ENCODE measurements at regions not wholly inside any gene's neighbourhood (a gene's known extent, or its start where the extent isn't known, plus 50 kb on each side); places are given as distances from the start of the nearest gene placed in this dataset.
"Not testable (repeated sequence)": the region's sequence is repeated elsewhere in the genome, so short reads cannot be mapped to it uniquely, and the experiment has no call there.

GRCh38 chr17:52986056-52986662 lies 827.6 kb upstream of the CA10 start:
- TF ChIP-seq ZNF8 (CRISPR knock-in tag; IDR thresholded peaks at IDR 0.05) (no peak), TCF4 (CRISPR knock-in tag; IDR thresholded peaks at IDR 0.05; ENCODE audit: borderline replicate concordance) (no peak), ARNTL (CRISPR knock-in tag; IDR thresholded peaks at IDR 0.05; ENCODE audit: borderline replicate concordance, low read depth) (no peak), ZC3H10 (CRISPR knock-in tag; IDR thresholded peaks at IDR 0.05) (no peak), CSDC2 (CRISPR knock-in tag; IDR thresholded peaks at IDR 0.05) (no peak), ESRRG (CRISPR knock-in tag; IDR thresholded peaks at IDR 0.05) (no peak), ZNF70 (CRISPR knock-in tag; IDR thresholded peaks at IDR 0.05) (no peak)
- ATAC-seq, result no peak

GRCh38 chr17:52982331-52982730 lies 823.8 kb upstream of the CA10 start:
- ATAC-seq, result no peak
- no peak for TF ChIP-seq CSRNP3 (CRISPR knock-in tag; IDR thresholded peaks at IDR 0.05)

- ATAC-seq, result no peak
- TF ChIP-seq ZFP30 (CRISPR knock-in tag; IDR thresholded peaks at IDR 0.05) (peak; percentile 3; the same call in 1 of the 2 replicates), OSR1 (CRISPR knock-in tag; IDR thresholded peaks at IDR 0.05) (no peak)
Observed at GRCh38 chr17:52979921-52980320, 821.4 kb upstream of the CA10 start.

DNA sequence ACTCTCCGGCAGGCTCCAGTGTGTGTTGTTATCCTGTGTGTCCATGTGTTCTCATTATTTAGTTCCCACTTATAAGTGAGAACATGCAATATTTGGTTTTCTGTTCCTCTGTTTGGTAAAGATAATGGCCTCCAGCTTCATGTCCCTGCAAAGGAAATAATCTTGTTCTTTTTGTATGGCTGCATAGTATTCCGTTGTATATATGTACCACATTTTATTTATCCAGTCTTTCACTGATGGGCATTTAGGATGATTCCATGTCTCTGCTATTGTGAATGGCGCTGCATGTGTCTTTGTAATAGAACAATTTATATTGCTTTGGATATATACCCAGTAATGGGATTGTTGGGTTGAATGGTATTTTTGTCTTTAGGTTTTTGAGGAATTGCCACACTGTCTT lies 807.3 kb upstream of the CA10 start:
- TF ChIP-seq ESRRG (CRISPR knock-in tag; IDR thresholded peaks at IDR 0.05) (no peak), TOX (CRISPR knock-in tag; IDR thresholded peaks at IDR 0.05; ENCODE audit: borderline replicate concordance) (no peak), ZNF8 (CRISPR knock-in tag; IDR thresholded peaks at IDR 0.05) (peak; percentile 91), BACH2 (CRISPR knock-in tag; IDR thresholded peaks at IDR 0.05; ENCODE audit: borderline replicate concordance) (no peak), ZFP3 (CRISPR knock-in tag; IDR thresholded peaks at IDR 0.05) (no peak), ZNF70 (CRISPR knock-in tag; IDR thresholded peaks at IDR 0.05) (no peak), ZC3H10 (CRISPR knock-in tag; IDR thresholded peaks at IDR 0.05) (no peak)
- TF ChIP-seq, protein P1, sequence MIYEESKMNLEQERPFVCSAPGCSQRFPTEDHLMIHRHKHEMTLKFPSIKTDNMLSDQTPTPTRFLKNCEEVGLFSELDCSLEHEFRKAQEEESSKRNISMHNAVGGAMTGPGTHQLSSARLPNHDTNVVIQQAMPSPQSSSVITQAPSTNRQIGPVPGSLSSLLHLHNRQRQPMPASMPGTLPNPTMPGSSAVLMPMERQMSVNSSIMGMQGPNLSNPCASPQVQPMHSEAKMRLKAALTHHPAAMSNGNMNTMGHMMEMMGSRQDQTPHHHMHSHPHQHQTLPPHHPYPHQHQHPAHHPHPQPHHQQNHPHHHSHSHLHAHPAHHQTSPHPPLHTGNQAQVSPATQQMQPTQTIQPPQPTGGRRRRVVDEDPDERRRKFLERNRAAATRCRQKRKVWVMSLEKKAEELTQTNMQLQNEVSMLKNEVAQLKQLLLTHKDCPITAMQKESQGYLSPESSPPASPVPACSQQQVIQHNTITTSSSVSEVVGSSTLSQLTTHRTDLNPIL (CRISPR knock-in tag; IDR thresholded peaks at IDR 0.05; ENCODE audit: low read depth), result no peak
- ATAC-seq, result no peak

DNA sequence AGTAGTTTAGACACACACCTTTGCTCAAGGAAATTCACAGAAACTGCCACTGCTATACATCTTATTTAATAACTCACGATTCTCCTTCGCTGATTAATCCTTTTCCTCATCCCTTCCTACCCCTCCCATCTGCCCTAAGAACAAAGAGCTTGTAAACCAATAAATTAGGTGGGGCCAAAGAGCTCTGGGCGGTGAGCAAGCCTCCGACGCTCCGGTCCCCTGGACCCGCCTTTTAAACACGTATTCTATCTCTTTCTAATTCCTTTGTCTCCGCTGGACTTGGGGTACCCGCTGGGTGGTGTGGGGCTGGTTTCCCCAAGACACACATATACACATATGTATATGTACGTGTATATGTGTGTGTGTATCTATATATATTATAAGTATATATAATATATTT lies 803.2 kb upstream of the CA10 start:
- ATAC-seq, result not testable (repeated sequence)

- ATAC-seq, result no peak
- TF ChIP-seq BACH2 (CRISPR knock-in tag; IDR thresholded peaks at IDR 0.05; ENCODE audit: borderline replicate concordance), result no peak
- TF ChIP-seq ISL1 (CRISPR knock-in tag; IDR thresholded peaks at IDR 0.05), result peak; percentile 98
- TF ChIP-seq ZNF8 (CRISPR knock-in tag; IDR thresholded peaks at IDR 0.05), result 0 out of 2 replicates have a peak, but pooled peaks have one; percentile 30
- TF ChIP-seq TOX (CRISPR knock-in tag; IDR thresholded peaks at IDR 0.05; ENCODE audit: borderline replicate concordance), result no peak
- peak; percentile 2; the same call in 1 of the 2 replicates for TF ChIP-seq ZFP30 (CRISPR knock-in tag; IDR thresholded peaks at IDR 0.05)
- TF ChIP-seq, protein P2, sequence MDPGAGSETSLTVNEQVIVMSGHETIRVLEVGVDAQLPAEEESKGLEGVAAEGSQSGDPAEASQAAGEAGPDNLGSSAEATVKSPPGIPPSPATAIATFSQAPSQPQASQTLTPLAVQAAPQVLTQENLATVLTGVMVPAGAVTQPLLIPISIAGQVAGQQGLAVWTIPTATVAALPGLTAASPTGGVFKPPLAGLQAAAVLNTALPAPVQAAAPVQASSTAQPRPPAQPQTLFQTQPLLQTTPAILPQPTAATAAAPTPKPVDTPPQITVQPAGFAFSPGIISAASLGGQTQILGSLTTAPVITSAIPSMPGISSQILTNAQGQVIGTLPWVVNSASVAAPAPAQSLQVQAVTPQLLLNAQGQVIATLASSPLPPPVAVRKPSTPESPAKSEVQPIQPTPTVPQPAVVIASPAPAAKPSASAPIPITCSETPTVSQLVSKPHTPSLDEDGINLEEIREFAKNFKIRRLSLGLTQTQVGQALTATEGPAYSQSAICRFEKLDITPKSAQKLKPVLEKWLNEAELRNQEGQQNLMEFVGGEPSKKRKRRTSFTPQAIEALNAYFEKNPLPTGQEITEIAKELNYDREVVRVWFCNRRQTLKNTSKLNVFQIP (CRISPR knock-in tag; IDR thresholded peaks at IDR 0.05; ENCODE audit: borderline replicate concordance, low read depth), result no peak; the same call in 1 of the 2 replicates
- no peak for TF ChIP-seq ARNTL (CRISPR knock-in tag; IDR thresholded peaks at IDR 0.05; ENCODE audit: borderline replicate concordance, low read depth)
- no peak for TF ChIP-seq RARB (CRISPR knock-in tag; IDR thresholded peaks at IDR 0.05)
- TF ChIP-seq OSR1 (CRISPR knock-in tag; IDR thresholded peaks at IDR 0.05), result no peak
- TF ChIP-seq CSRNP3 (CRISPR knock-in tag; IDR thresholded peaks at IDR 0.05), result peak; percentile 94
- TF ChIP-seq, protein P3, sequence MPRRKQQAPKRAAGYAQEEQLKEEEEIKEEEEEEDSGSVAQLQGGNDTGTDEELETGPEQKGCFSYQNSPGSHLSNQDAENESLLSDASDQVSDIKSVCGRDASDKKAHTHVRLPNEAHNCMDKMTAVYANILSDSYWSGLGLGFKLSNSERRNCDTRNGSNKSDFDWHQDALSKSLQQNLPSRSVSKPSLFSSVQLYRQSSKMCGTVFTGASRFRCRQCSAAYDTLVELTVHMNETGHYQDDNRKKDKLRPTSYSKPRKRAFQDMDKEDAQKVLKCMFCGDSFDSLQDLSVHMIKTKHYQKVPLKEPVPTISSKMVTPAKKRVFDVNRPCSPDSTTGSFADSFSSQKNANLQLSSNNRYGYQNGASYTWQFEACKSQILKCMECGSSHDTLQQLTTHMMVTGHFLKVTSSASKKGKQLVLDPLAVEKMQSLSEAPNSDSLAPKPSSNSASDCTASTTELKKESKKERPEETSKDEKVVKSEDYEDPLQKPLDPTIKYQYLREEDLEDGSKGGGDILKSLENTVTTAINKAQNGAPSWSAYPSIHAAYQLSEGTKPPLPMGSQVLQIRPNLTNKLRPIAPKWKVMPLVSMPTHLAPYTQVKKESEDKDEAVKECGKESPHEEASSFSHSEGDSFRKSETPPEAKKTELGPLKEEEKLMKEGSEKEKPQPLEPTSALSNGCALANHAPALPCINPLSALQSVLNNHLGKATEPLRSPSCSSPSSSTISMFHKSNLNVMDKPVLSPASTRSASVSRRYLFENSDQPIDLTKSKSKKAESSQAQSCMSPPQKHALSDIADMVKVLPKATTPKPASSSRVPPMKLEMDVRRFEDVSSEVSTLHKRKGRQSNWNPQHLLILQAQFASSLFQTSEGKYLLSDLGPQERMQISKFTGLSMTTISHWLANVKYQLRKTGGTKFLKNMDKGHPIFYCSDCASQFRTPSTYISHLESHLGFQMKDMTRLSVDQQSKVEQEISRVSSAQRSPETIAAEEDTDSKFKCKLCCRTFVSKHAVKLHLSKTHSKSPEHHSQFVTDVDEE (CRISPR knock-in tag; IDR thresholded peaks at IDR 0.05), result peak; percentile 92
- no peak for TF ChIP-seq ZNF70 (CRISPR knock-in tag; IDR thresholded peaks at IDR 0.05)
- TF ChIP-seq PATZ1 (CRISPR knock-in tag; IDR thresholded peaks at IDR 0.05; ENCODE audit: borderline replicate concordance), result peak; percentile 89
- peak; percentile 95 for TF ChIP-seq TCF4 (CRISPR knock-in tag; IDR thresholded peaks at IDR 0.05; ENCODE audit: borderline replicate concordance)
- TF ChIP-seq CSDC2 (CRISPR knock-in tag; IDR thresholded peaks at IDR 0.05), result no peak; the same call in 1 of the 2 replicates
- no peak for TF ChIP-seq PPARA (CRISPR knock-in tag; IDR thresholded peaks at IDR 0.05; ENCODE audit: borderline replicate concordance)
- peak; percentile 90 for TF ChIP-seq SNAI2 (CRISPR knock-in tag; IDR thresholded peaks at IDR 0.05)
- TF ChIP-seq ZFP3 (CRISPR knock-in tag; IDR thresholded peaks at IDR 0.05), result peak; percentile 65; the same call in 1 of the 2 replicates
Observed at GRCh38 chr17:52957411-52957810, 798.9 kb upstream of the CA10 start.

Data from SK-N-SH treated with all-trans-retinoic acid at 6 μM for 48 hours (cell line).